RWPE1 (cell line): ENCODE measurements at regions not wholly inside any gene's neighbourhood (a gene's known extent, or its start where the extent isn't known, plus 50 kb on each side); places are given as distances from the start of the nearest gene placed in this dataset.

Source experiments
- CTCF ChIA-PET: fragments of 350-600 bp; sonication (Branson Sonifier 250); formaldehyde crosslinking; extraction: SDS; loops from one replicate; lab custom pipeline; 2021; lab: Yijun Ruan, JAX
- POLR2A ChIA-PET: fragments of 400-600 bp; formaldehyde crosslinking; extraction: SDS; loops from one replicate; lab custom pipeline; 2020; ENCODE audit warnings: antibody characterized with exemption; ENCODE audit not compliant: low non-redundant PET; lab: Yijun Ruan, JAX
- DNase-seq: peaks from one replicate; pipeline ENCODE4 v3.0.0; 2012; ENCODE audit warnings: low spot score
- H3K27ac ChIP-seq: fragments of 450-650 bp; 2 replicates; pipeline ENCODE4 v1.5.1; 2017
- CTCF ChIP-seq: fragments of 450-650 bp; conservative IDR thresholded peaks from 2 replicates; pipeline ENCODE4 v1.5.1; 2017; ENCODE audit warnings: low read depth, mild to moderate bottlenecking

- POLR2A ChIA-PET, result no interaction called here
- CTCF ChIA-PET, result interaction anchor here (0.7 kb wide), 1 partner anchor 706 kb away, joined by 4 read pairs; no protein-coding TSS in a partner anchor
Observed at GRCh38 chr5:109947667-109948066, 257.9 kb downstream of the MAN2A1 start.

GRCh38 chr5:109950634-109951033 lies 260.9 kb downstream of the MAN2A1 start:
- no peak overlapping the region for H3K27ac ChIP-seq
- ChIA-PET CTCF (no interaction called here), POLR2A (no interaction called here)
- no peak for DNase-seq
- TF ChIP-seq CTCF, result no peak

More at GRCh38 chr5:109947667-109948066, 257.9 kb downstream of the MAN2A1 start:
- no peak for TF ChIP-seq CTCF
- no peak overlapping the region for H3K27ac ChIP-seq
- no peak for DNase-seq

- CTCF ChIA-PET, result no interaction called here
- POLR2A ChIA-PET, result no interaction called here
- no peak for TF ChIP-seq CTCF
- DNase-seq, result no peak
- H3K27ac ChIP-seq, result no peak overlapping the region
Observed at GRCh38 chr5:109951348-109951747, 261.6 kb downstream of the MAN2A1 start.

GRCh38 chr5:109951758-109952157 lies 262.0 kb downstream of the MAN2A1 start:
- no peak for TF ChIP-seq CTCF
- no peak overlapping the region for H3K27ac ChIP-seq
- CTCF ChIA-PET, result no interaction called here
- no peak for DNase-seq
- POLR2A ChIA-PET, result no interaction called here

- no peak for DNase-seq
- no peak overlapping the region for H3K27ac ChIP-seq
- no peak for TF ChIP-seq CTCF
- CTCF ChIA-PET, result no interaction called here
- POLR2A ChIA-PET, result no interaction called here
Observed at GRCh38 chr5:109953761-109954160, 264.0 kb downstream of the MAN2A1 start.

GRCh38 chr5:109956884-109957283 lies 267.2 kb downstream of the MAN2A1 start:
- POLR2A ChIA-PET, result no interaction called here
- no peak for TF ChIP-seq CTCF
- no peak for DNase-seq
- H3K27ac ChIP-seq, result no peak overlapping the region
- CTCF ChIA-PET, result no interaction called here

- CTCF ChIA-PET, result no interaction called here
- no peak for DNase-seq
- POLR2A ChIA-PET, result no interaction called here
- no peak for TF ChIP-seq CTCF
- no peak overlapping the region for H3K27ac ChIP-seq
Observed at GRCh38 chr5:109958082-109958481, 268.4 kb downstream of the MAN2A1 start.
